ENCODE measurements at regions not wholly inside any gene's neighbourhood (a gene's known extent, or its start where the extent isn't known, plus 50 kb on each side); places are given as distances from the start of the nearest gene placed in this dataset.
"Not testable (repeated sequence)": the region's sequence is repeated elsewhere in the genome, so short reads cannot be mapped to it uniquely, and the experiment has no call there.

- in situ Hi-C loops (cut with MboI; ENCODE audit: low sequenced_read_pairs): no loop called here
Measured at GRCh38 chr2:56768973-56769372, 585.2 kb downstream of the CCDC85A start.

- in situ Hi-C loops (cut with MboI; ENCODE audit: low sequenced_read_pairs): no loop called here
Measured at GRCh38 chr2:56770490-56770889, 586.7 kb downstream of the CCDC85A start.

GRCh38 chr2:56784046-56784445, 600.3 kb downstream of the CCDC85A start:
- in situ Hi-C loops (cut with MboI; ENCODE audit: low sequenced_read_pairs): no loop called here

GRCh38 chr2:56801214-56801613, 617.4 kb downstream of the CCDC85A start:
- in situ Hi-C loops (cut with MboI; ENCODE audit: low sequenced_read_pairs): no loop called here

- in situ Hi-C loops (cut with MboI; ENCODE audit: low sequenced_read_pairs): no loop called here
Measured at GRCh38 chr2:56801770-56802169, 618.0 kb downstream of the CCDC85A start.

- in situ Hi-C loops (cut with MboI; ENCODE audit: low sequenced_read_pairs): no loop called here
Measured at GRCh38 chr2:56803596-56803995, 619.8 kb downstream of the CCDC85A start.

- in situ Hi-C loops (cut with MboI; ENCODE audit: low sequenced_read_pairs): no loop called here
Measured at GRCh38 chr2:56806924-56807323, 623.1 kb downstream of the CCDC85A start.

GRCh38 chr2:56807861-56808260, 624.1 kb downstream of the CCDC85A start:
- in situ Hi-C loops (cut with MboI; ENCODE audit: low sequenced_read_pairs): no loop called here

- in situ Hi-C loops (cut with MboI; ENCODE audit: low sequenced_read_pairs): no loop called here
Measured at GRCh38 chr2:56811401-56811800, 627.6 kb downstream of the CCDC85A start.

- in situ Hi-C loops (cut with MboI; ENCODE audit: low sequenced_read_pairs): no loop called here
Measured at GRCh38 chr2:56812432-56812831, 628.6 kb downstream of the CCDC85A start.

GRCh38 chr2:56813490-56813889, 629.7 kb downstream of the CCDC85A start:
- in situ Hi-C loops (cut with MboI; ENCODE audit: low sequenced_read_pairs): no loop called here

GRCh38 chr2:56816666-56817065, 632.9 kb downstream of the CCDC85A start:
- in situ Hi-C loops (cut with MboI; ENCODE audit: low sequenced_read_pairs): no loop called here

- in situ Hi-C loops (cut with MboI; ENCODE audit: low sequenced_read_pairs): no loop called here
Measured at GRCh38 chr2:56831780-56832179, 648.0 kb downstream of the CCDC85A start.

- in situ Hi-C loops (cut with MboI; ENCODE audit: low sequenced_read_pairs): no loop called here
Measured at GRCh38 chr2:56834686-56835085, 650.9 kb downstream of the CCDC85A start.

GRCh38 chr2:56840009-56840408, 656.2 kb downstream of the CCDC85A start:
- in situ Hi-C loops (cut with MboI; ENCODE audit: low sequenced_read_pairs): not testable (repeated sequence)

- in situ Hi-C loops (cut with MboI; ENCODE audit: low sequenced_read_pairs): no loop called here
Measured at GRCh38 chr2:56860991-56861390, 677.2 kb downstream of the CCDC85A start.

GRCh38 chr2:56871644-56872043, 687.9 kb downstream of the CCDC85A start:
- in situ Hi-C loops (cut with MboI; ENCODE audit: low sequenced_read_pairs): no loop called here

- in situ Hi-C loops (cut with MboI; ENCODE audit: low sequenced_read_pairs): no loop called here
Measured at GRCh38 chr2:56874717-56875116, 690.9 kb downstream of the CCDC85A start.

- in situ Hi-C loops (cut with MboI; ENCODE audit: low sequenced_read_pairs): no loop called here
Measured at GRCh38 chr2:56889738-56890137, 705.9 kb downstream of the CCDC85A start.

- in situ Hi-C loops (cut with MboI; ENCODE audit: low sequenced_read_pairs): no loop called here
Measured at GRCh38 chr2:56892382-56892781, 708.6 kb downstream of the CCDC85A start.

GRCh38 chr2:56898986-56899385, 715.2 kb downstream of the CCDC85A start:
- in situ Hi-C loops (cut with MboI; ENCODE audit: low sequenced_read_pairs): no loop called here

- in situ Hi-C loops (cut with MboI; ENCODE audit: low sequenced_read_pairs): no loop called here
Measured at GRCh38 chr2:56912490-56912889, 728.7 kb downstream of the CCDC85A start.

- in situ Hi-C loops (cut with MboI; ENCODE audit: low sequenced_read_pairs): no loop called here
Measured at GRCh38 chr2:56918790-56919189, 735.0 kb downstream of the CCDC85A start.

GRCh38 chr2:56933976-56934375, 750.2 kb downstream of the CCDC85A start:
- in situ Hi-C loops (cut with MboI; ENCODE audit: low sequenced_read_pairs): no loop called here
